ENCODE measurements at regions not wholly inside any gene's neighbourhood (a gene's known extent, or its start where the extent isn't known, plus 50 kb on each side); places are given as distances from the start of the nearest gene placed in this dataset.

DNA sequence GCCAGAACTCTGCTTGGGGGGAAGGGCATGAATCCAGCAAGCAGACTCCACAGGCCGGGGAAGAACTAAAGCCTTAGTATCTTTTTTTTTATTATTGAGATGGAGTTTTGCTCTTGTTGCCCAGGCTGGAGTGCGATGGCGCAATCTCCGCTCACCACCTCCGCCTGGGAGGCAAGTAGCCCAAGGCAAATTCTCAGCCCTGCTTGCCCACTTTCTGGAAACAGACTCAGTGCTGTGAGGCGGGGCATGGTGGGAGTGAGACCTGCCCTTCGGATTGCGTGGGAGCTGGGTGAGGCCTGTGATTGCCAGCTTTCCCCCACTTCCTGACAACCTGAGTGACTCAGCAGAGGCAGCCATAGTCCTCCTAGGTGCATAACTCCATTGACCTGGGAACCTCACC lies 348.8 kb downstream of the GASK1B start:
- TF ChIP-seq, protein P1, sequence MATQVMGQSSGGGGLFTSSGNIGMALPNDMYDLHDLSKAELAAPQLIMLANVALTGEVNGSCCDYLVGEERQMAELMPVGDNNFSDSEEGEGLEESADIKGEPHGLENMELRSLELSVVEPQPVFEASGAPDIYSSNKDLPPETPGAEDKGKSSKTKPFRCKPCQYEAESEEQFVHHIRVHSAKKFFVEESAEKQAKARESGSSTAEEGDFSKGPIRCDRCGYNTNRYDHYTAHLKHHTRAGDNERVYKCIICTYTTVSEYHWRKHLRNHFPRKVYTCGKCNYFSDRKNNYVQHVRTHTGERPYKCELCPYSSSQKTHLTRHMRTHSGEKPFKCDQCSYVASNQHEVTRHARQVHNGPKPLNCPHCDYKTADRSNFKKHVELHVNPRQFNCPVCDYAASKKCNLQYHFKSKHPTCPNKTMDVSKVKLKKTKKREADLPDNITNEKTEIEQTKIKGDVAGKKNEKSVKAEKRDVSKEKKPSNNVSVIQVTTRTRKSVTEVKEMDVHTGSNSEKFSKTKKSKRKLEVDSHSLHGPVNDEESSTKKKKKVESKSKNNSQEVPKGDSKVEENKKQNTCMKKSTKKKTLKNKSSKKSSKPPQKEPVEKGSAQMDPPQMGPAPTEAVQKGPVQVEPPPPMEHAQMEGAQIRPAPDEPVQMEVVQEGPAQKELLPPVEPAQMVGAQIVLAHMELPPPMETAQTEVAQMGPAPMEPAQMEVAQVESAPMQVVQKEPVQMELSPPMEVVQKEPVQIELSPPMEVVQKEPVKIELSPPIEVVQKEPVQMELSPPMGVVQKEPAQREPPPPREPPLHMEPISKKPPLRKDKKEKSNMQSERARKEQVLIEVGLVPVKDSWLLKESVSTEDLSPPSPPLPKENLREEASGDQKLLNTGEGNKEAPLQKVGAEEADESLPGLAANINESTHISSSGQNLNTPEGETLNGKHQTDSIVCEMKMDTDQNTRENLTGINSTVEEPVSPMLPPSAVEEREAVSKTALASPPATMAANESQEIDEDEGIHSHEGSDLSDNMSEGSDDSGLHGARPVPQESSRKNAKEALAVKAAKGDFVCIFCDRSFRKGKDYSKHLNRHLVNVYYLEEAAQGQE (IDR thresholded peaks at IDR 0.05; ENCODE audit: low read depth, low read length), result no peak
- TF ChIP-seq TEAD4 (IDR thresholded peaks at IDR 0.05; ENCODE audit: borderline replicate concordance, insufficient read depth) (no peak), EZH2phosphoT487 (IDR thresholded peaks at IDR 0.05; ENCODE audit: borderline replicate concordance, low read depth) (no peak), POLR2AphosphoS5 (IDR thresholded peaks at IDR 0.05; ENCODE audit: low read depth, low read length) (no peak), FOXJ3 (CRISPR knock-in tag; IDR thresholded peaks at IDR 0.05) (no peak), MEF2A (IDR thresholded peaks at IDR 0.05; ENCODE audit: borderline replicate concordance, low read depth) (no peak), NFIC (IDR thresholded peaks at IDR 0.05; ENCODE audit: borderline replicate concordance) (no peak)
- TF ChIP-seq, protein P2, sequence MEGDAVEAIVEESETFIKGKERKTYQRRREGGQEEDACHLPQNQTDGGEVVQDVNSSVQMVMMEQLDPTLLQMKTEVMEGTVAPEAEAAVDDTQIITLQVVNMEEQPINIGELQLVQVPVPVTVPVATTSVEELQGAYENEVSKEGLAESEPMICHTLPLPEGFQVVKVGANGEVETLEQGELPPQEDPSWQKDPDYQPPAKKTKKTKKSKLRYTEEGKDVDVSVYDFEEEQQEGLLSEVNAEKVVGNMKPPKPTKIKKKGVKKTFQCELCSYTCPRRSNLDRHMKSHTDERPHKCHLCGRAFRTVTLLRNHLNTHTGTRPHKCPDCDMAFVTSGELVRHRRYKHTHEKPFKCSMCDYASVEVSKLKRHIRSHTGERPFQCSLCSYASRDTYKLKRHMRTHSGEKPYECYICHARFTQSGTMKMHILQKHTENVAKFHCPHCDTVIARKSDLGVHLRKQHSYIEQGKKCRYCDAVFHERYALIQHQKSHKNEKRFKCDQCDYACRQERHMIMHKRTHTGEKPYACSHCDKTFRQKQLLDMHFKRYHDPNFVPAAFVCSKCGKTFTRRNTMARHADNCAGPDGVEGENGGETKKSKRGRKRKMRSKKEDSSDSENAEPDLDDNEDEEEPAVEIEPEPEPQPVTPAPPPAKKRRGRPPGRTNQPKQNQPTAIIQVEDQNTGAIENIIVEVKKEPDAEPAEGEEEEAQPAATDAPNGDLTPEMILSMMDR (IDR thresholded peaks at IDR 0.05), result no peak
- TF ChIP-seq, protein P3, sequence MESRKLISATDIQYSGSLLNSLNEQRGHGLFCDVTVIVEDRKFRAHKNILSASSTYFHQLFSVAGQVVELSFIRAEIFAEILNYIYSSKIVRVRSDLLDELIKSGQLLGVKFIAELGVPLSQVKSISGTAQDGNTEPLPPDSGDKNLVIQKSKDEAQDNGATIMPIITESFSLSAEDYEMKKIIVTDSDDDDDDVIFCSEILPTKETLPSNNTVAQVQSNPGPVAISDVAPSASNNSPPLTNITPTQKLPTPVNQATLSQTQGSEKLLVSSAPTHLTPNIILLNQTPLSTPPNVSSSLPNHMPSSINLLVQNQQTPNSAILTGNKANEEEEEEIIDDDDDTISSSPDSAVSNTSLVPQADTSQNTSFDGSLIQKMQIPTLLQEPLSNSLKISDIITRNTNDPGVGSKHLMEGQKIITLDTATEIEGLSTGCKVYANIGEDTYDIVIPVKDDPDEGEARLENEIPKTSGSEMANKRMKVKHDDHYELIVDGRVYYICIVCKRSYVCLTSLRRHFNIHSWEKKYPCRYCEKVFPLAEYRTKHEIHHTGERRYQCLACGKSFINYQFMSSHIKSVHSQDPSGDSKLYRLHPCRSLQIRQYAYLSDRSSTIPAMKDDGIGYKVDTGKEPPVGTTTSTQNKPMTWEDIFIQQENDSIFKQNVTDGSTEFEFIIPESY (IDR thresholded peaks at IDR 0.05; ENCODE audit: borderline replicate concordance, low read depth), result no peak
- TF ChIP-seq, protein P4, sequence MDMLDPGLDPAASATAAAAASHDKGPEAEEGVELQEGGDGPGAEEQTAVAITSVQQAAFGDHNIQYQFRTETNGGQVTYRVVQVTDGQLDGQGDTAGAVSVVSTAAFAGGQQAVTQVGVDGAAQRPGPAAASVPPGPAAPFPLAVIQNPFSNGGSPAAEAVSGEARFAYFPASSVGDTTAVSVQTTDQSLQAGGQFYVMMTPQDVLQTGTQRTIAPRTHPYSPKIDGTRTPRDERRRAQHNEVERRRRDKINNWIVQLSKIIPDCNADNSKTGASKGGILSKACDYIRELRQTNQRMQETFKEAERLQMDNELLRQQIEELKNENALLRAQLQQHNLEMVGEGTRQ (IDR thresholded peaks at IDR 0.05; ENCODE audit: borderline replicate concordance, low read depth, low read length), result no peak
